Motor neuron (in vitro differentiated cells): ENCODE measurements at regions not wholly inside any gene's neighbourhood (a gene's known extent, or its start where the extent isn't known, plus 50 kb on each side); places are given as distances from the start of the nearest gene placed in this dataset.

Experiments used
- ATAC-seq, 8 experiments: fragments of 200-7000 bp; cut with Tn5 transposase; replicated peaks in 6 of 8; 2 replicates each; pipeline ENCODE4 v1.8.0; 2021; ENCODE audit warnings: mild to moderate bottlenecking in 8 of 8, moderate library complexity in 8 of 8
- H3K27ac ChIP-seq, 2 donors: fragments of 250-450 bp; sonication (Bioruptor Pico); 2 replicates each; pipeline ENCODE4 v1.9.0; 2021; ENCODE audit warnings: antibody characterized with exemption in 2 of 2, mild to moderate bottlenecking in 2 of 2, moderate library complexity in 1 of 2
- H3K4me1 ChIP-seq, 2 donors: fragments of 250-450 bp; sonication (Bioruptor Pico); replicated peaks in 1 of 2; 2 replicates each; pipeline ENCODE4 v1.6.1; 2021; ENCODE audit warnings: antibody characterized with exemption in 2 of 2, mild to moderate bottlenecking in 2 of 2, moderate library complexity in 1 of 2
- H3K4me3 ChIP-seq, 5 donors: fragments of 250-450 bp; sonication (Bioruptor Pico); 2 replicates each; pipeline ENCODE4 v1.9.0; 2021; ENCODE audit warnings: antibody characterized with exemption in 5 of 5, mild to moderate bottlenecking in 5 of 5, moderate library complexity in 4 of 5
- WGBS, 10 experiments: fragments of 450-650 bp; shearing (Covaris generic); methylation state at CpG; one replicate each; pipeline ENCODE4 v1.0.0; 2022; 5-methylcytosine and 5-hydroxymethylcytosine counted together
- in situ Hi-C, 9 experiments: fragments of 400-800 bp; cut with MboI; loops; one replicate each; pipeline ENCODE4 v1.15.0; 2021; ENCODE audit warnings: low sequenced_read_pairs in 9 of 9, low pct_unique_long_range_greater_than_20kb in 2 of 9; ENCODE audit not compliant: unreplicated experiment in 9 of 9

DNA sequence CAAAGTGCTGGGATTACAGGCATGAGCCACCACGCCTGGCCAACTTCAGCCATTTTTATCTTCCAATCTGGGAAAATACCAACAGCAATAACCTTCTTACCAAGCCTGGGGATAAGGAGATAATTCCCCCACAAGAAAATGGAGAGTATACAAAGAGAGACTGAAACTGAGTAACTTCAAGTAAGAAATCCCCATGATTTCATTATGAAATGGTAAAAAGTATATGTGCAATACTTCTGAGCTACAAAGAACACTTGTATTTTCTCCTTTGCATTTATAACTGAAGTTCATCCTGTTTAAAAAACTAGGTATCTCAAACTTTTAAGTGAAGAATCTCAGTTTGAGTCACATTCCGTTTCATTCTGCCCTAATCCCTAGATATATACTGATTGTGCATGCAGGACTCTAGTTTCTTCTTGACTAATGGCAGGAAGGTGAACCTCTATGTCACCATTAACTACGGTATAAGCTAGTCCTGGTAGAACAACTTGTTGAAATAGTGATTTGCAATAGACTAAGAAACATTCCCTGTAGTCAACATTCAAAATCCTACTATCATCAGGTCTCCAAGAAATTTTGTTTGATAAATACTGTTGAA is 2071.4 kb downstream of the MAT2B start:
- Histone ChIP-seq H3K4me3 (no peak overlapping the region), H3K27ac (no peak overlapping the region), H3K4me1 (no peaks in the 10 kb centered on the region)
- no peak for ATAC-seq
- in situ Hi-C loops: no loop called here
- WGBS, 10 experiments: 17 to 100% (median 91%) methylated on average over 1 to 3 of the region's 3 CpGs

DNA sequence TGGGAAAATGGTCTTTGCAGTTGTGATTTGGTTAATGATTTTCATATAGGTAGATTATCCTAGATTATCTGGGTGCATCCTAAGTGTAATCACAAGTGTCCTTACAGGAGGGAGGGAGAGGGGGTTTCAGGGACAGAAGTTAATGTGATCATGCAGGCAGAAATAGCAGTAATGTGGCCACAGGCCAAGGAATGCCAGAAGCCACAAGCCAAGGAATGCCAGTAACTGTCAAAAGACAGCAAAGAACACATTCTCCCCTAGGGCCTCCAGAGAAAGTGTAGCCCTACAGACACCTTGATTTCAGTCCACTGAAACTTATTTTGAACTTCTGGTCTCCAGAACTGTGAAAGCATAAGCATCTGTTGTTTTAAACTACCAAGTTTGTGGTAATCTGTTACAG is 2074.5 kb downstream of the MAT2B start:
- ATAC-seq: no peak
- no peaks in the 10 kb centered on the region for H3K4me1 ChIP-seq
- H3K4me3 ChIP-seq: no peak overlapping the region
- no peak overlapping the region for H3K27ac ChIP-seq
- in situ Hi-C loops: no loop called here

DNA sequence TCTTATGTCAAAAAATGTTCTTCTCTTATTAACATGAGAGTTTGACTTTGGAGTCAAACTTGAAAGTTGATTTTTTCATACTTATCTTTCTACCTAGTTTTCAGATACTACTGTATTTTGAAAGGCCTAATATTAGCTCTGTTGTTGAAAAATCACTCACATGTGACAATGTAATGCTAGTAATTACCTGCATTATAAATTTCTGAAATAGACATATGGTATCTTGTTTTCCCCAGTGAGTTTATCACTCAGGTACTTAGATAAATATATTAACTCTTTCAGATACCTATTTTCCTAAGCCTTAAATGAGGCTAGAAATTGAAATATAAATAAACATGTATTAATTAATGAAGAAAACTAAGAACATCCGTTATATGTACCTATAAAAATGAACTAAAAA is 2089.3 kb downstream of the MAT2B start:
- peaks cover 11 to 30% of the 10 kb centered on the region in 2 donors for H3K4me1 ChIP-seq
- no peak overlapping the region for H3K27ac ChIP-seq
- in situ Hi-C loops: no loop called here
- H3K4me3 ChIP-seq: no peak overlapping the region
- ATAC-seq: no peak
- WGBS, 10 experiments: 8 to 100% (median 78%) methylated on average over 1 of the region's 1 CpG; no CpG with 5 or more reads in 1 of the 10 experiments

DNA sequence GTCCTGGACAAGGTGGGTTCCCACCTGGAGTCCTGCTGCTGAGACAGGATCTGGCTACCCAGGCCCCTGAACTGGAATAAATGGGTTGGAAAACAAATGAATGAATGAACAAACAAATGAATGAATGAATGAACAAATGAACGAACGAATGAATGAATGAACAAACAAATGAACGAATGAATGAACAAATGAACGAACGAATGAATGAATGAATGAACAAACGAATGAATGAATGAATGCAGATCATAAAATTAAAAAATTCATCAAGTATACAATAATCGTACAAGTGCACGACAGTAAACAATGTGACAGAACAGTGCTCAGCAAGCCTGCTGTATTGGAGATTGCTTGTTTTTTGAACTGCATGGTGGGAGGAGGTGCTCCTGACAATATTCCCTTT is 2097.1 kb downstream of the MAT2B start:
- no peak overlapping the region for H3K27ac ChIP-seq
- in situ Hi-C loops: no loop called here
- WGBS, 10 experiments: 21 to 90% (median 82%) methylated on average over 5 to 8 of the region's 8 CpGs
- no peak overlapping the region for H3K4me3 ChIP-seq
- no peak for ATAC-seq
- H3K4me1 ChIP-seq: peaks cover 1 to 3% of the 10 kb centered on the region in 2 donors

DNA sequence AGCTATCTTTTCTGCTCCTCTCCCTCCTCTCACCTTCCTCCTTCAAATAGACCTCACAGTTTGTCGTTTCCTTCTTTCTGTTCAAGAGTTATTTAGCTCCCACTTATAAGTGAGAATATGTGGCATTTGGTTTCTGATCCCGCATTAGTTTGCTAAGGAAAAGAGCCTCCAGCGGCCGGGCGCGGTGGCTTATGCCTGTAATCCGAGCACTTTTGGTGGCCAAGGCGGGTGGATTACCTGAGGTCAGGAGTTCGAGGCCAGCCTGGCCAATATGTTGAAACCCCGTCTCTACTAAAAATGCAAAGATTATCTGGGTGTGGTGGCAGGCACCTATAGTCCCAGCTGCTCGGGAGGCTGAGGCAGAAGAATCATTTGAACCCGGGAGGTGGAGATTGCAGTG is 2101.6 kb downstream of the MAT2B start:
- in situ Hi-C loops: no loop called here
- no peak for ATAC-seq
- Histone ChIP-seq H3K27ac (no peak overlapping the region), H3K4me1 (no peaks in the 10 kb centered on the region), H3K4me3 (no peak overlapping the region)
- WGBS, 10 experiments: 7 to 100% (median 82%) methylated on average over 2 to 10 of the region's 12 CpGs; no CpG with 5 or more reads in 2 of the 10 experiments

DNA sequence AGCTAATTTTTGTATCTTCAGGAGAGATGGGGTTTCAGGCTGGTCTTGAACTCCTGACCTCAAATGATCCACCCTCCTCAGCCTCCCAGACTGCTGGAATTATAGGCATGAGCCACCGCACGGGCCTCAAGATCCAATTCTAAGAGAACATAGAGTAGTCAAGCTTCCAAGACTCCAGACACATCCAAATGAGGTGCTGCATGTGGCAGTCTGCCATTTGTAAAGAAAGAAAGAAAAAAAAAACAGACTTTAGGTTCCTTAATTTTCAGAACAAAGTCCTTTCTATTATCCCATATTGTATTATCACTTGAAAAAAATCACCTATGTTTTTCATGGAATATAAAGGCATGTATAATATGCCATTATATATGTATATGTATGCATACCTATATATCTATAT is 2104.5 kb downstream of the MAT2B start:
- H3K4me3 ChIP-seq: no peak overlapping the region
- no peak for ATAC-seq
- in situ Hi-C loops: no loop called here
- H3K4me1 ChIP-seq: no peaks in the 10 kb centered on the region
- WGBS, 10 experiments: 0 to 100% (median 90%) methylated on average over 2 of the region's 2 CpGs; no CpG with 5 or more reads in 5 of the 10 experiments
- H3K27ac ChIP-seq: no peak overlapping the region

DNA sequence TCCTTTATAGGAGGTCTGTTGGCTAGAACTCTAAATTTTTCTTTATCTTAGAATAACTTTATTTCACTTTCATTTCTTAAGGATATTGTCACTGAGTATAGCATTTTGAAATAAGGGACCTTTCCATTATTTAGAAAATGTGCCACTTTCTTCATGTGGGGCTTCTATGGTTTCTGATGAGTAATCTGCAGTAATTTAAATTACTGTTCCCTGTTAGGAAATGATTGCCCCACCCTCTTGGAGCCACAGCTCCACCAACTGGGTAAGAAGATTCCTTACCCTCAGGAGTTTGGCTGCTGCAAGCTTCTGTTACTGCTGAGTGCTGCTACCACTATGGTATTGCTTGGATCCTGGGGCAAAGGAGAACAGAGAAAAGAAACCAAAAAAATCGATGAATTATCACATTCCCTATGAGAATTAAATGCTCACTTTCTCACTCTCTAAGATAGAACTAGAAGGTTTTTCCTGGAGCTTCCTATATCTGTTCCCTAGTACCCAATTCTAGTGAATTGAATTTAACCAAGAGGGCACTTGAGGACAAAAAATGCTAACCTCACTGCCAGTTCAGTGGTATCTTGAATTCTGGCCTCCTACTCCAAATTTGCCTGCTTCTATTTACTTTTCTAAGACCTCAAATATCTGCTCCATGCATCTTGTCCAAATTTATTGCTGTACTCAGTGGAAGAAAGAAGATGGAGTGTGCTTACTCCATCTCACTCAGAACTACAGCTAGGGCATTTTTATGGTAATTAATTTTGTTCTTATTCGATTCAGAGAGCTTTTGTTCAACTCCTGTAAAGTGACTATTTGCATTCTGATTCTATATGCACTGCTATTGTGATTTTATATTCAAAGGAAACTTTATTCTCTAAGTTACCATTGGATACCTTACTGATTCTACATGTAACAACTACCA is 2111.3 kb downstream of the MAT2B start:
- no peak overlapping the region for H3K4me3 ChIP-seq
- in situ Hi-C loops: no loop called here

DNA sequence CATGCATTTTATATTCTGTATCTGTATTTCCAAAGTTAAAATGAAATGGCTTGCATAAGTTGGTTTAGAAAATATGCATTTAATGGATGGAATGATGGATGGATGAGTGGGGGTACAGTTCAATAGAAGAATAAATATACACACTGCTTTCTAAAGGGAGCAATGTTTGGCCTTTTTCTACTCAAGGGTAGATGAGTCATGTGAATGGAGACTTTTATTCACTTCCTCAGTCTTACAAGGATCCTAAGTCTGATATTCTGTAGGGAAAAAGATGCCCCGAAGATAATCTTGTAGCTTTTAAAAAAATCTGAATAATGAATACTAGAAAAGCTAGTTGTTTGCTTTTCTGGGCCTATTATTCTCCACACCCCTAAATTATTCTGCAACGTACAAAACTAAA is 2112.1 kb downstream of the MAT2B start:
- WGBS, 10 experiments: 0 to 79% (median 32%) methylated on average over 1 to 2 of the region's 2 CpGs; no CpG with 5 or more reads in 2 of the 10 experiments
- in situ Hi-C loops: no loop called here
- H3K4me1 ChIP-seq: peaks cover 0 to 8% of the 10 kb centered on the region in 2 donors
- no peak overlapping the region for H3K27ac ChIP-seq
- peak in 3 of 8 experiments; percentile 24 to 75 (median 49) for ATAC-seq
- no peak overlapping the region for H3K4me3 ChIP-seq

More for the DNA sequence above, 2111.3 kb downstream of the MAT2B start:
- peak in 5 of 8 experiments; percentile 35 to 90 (median 41) for ATAC-seq
- Histone ChIP-seq H3K27ac (no peak overlapping the region), H3K4me1 (peaks cover 0 to 8% of the 10 kb centered on the region in 2 donors)
- 0 to 43% (median 6%) methylated on average over 2 of the region's 2 CpGs; no CpG with 5 or more reads in 2 of the 10 experiments for WGBS, 10 experiments

DNA sequence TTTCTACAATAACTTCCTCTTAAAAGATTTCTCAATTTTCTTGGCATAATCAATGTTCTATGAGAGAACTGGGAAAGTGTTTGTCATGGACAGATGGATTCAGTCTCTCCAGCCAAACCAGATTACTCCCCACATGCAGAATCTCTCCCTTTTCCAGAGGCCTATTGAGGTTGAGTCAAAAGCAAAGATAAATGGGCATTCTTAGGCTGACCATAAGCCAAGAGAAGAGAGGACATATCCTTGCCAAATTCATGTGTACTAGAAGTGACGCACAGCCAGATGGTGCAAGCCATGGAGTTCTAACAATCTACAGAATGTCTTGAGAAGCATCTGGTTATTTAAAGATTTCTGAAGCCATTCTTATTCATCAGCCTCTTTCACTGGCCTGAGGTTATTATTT is 2115.0 kb downstream of the MAT2B start:
- 0 to 100% (median 89%) methylated on average over 1 of the region's 1 CpG; no CpG with 5 or more reads in 2 of the 10 experiments for WGBS, 10 experiments
- in situ Hi-C loops: no loop called here
- Histone ChIP-seq H3K27ac (no peak overlapping the region), H3K4me3 (no peak overlapping the region), H3K4me1 (peaks cover 0 to 8% of the 10 kb centered on the region in 2 donors)
- peak in 1 of 8 experiments; percentile 16 for ATAC-seq

DNA sequence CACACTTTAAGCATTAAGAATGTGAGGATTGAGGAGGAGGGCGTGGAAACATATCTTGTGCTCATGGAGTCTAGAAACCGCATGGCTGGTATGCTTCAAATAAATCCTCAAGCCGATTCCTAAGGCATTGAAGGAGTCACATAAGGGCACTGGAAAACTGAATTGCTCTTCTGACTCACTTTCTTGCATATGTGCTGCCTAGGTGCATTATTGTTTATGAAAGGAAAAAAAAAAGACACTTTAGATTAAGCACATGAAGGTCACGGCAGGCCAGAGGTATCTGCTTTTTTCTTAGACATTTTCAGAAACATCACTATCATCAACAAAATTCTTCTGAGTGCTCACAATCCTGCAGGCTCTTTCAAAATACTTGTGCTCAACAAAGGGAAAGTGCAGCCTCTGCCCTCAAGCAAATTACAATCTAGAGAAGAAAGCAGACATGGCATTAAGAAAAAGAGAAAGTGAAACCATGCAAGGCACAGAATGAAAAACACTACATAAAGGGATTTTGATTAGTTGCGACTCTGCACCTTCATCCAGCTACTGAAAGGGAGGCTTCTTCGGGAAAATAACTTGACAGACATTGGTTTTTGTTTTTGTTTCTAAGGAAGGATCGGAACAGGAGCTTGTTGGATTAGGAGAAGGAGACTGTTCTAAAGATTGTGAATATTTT is 2117.6 kb downstream of the MAT2B start:
- peak in 2 of 8 experiments; percentile 36 to 58 for ATAC-seq
- H3K27ac ChIP-seq: no peak overlapping the region
- in situ Hi-C loops: no loop called here
- H3K4me1 ChIP-seq: no peaks in the 10 kb centered on the region
- WGBS, 10 experiments: 12 to 100% (median 86%) methylated on average over 1 to 7 of the region's 7 CpGs
- H3K4me3 ChIP-seq: no peak overlapping the region

DNA sequence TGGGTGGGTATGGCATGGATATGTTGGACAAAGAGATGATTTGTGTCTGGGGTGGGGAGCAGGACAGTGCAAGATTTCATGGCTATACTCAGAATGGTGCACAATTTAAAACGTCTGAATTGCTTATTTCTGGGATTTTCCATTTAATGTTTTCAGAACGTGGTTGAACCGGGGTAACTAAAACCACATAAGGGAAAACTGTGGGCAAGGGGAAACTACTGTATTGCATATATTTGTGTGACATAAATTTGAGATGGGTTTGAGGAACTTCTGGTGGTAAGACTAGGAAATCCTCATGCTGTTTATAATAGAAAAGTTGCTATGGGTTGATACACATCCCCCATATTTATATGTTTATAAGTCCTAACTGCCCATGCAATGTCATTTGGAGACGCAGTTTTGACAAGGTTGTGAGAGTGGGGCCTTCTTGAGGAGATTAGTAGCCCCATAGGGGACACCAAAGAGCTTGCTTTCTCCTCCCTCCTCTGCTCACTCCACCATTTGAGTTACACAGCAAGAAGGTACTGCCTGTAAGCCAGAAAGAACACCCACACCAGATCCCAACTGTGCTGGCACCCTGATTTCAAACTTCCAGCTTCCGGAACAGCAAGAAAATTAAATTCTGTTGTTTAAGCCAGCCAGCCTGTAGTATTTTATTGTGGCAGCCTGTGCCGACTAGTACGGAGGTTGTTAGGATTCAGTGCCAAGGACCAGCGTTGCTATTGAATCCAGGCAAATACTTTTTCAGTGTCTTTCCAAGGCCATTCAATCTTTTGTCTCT is 2118.9 kb downstream of the MAT2B start:
- H3K27ac ChIP-seq: no peak overlapping the region
- H3K4me1 ChIP-seq: no peaks in the 10 kb centered on the region
- WGBS, 10 experiments: 26 to 100% (median 86%) methylated on average over 2 to 7 of the region's 8 CpGs; no CpG with 5 or more reads in 1 of the 10 experiments
- peak in 1 of 8 experiments; percentile 76 for ATAC-seq
- H3K4me3 ChIP-seq: no peak overlapping the region
- in situ Hi-C loops: no loop called here

DNA sequence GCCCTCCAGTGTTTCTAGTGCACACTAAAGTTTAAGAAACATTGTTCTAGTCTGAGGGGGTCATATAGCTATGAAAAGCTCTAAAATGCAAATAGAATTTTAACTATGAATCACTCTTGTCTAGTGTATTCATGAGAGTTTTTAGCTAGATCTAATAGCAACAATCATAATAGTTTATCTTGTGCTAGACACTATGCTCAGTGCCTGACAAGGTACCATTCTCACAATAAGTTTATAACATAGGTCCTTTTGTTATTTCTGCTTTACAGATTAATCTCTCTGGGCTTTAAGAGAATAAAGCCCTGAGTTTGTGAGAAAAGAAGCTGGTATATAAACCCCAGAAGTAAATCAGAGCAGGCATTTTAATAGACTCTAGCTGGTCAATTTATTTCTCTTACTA is 2120.7 kb downstream of the MAT2B start:
- in situ Hi-C loops: no loop called here
- H3K4me1 ChIP-seq: peaks cover 6 to 10% of the 10 kb centered on the region in 2 donors
- no peak overlapping the region for H3K27ac ChIP-seq
- no peak overlapping the region for H3K4me3 ChIP-seq
- ATAC-seq: peak in 2 of 8 experiments; percentile 23 to 37
